ENCODE measurements at regions not wholly inside any gene's neighbourhood (a gene's known extent, or its start where the extent isn't known, plus 50 kb on each side); places are given as distances from the start of the nearest gene placed in this dataset.

- no peaks in the 10 kb centered on the region for H3K27me3 ChIP-seq (ENCODE audit: control insufficient read depth, insufficient read depth, low read length)
- H2AK9ac ChIP-seq (replicated peaks; ENCODE audit: low read depth, low read length, poor library complexity) = no peak overlapping the region
- BruUV-seq (replicated peaks) = no TSS peak
- H3K56ac ChIP-seq (ENCODE audit: extremely low read depth, insufficient read depth, low read length) = no peak overlapping the region
- H4K91ac ChIP-seq (ENCODE audit: insufficient read depth, low read depth, low read length) = no peak overlapping the region
- intact Hi-C loops (cut with micrococcal nuclease) = no loop called here
- no peaks in the 10 kb centered on the region for H3K36me3 ChIP-seq (ENCODE audit: control insufficient read depth, insufficient read depth, low read length)
- H3K9me1 ChIP-seq (ENCODE audit: insufficient read depth, low read length) = no peaks in the 10 kb centered on the region
- in situ Hi-C loops (cut with MboI; ENCODE audit: low sequenced_read_pairs) = no loop called here
- H3K18ac ChIP-seq (ENCODE audit: low read depth, low read length) = no peak overlapping the region
- peaks cover 33% of the 10 kb centered on the region for H3K9me3 ChIP-seq (ENCODE audit: control insufficient read depth, insufficient read depth, low read length)
- no peak overlapping the region for H4K8ac ChIP-seq (ENCODE audit: low read depth in 2 of 2, low read length in 2 of 2)
- no peaks in the 10 kb centered on the region for H3K79me1 ChIP-seq (ENCODE audit: low read depth in 1 of 2, low read length in 2 of 2)
- no peak overlapping the region for H3K14ac ChIP-seq (replicated peaks; ENCODE audit: low read depth, low read length)
- no peak overlapping the region for H4K5ac ChIP-seq (ENCODE audit: low read depth, low read length)
- TF ChIP-seq BHLHE40 (IDR thresholded peaks at IDR 0.05; ENCODE audit: low read depth, low read length) = no peak
- TF ChIP-seq ELK1 (IDR thresholded peaks at IDR 0.05; ENCODE audit: borderline replicate concordance, low read depth, low read length) = no peak
- no peak for TF ChIP-seq CHD1 (IDR thresholded peaks at IDR 0.05; ENCODE audit: low read depth, low read length)
- no peak overlapping the region for H2BK15ac ChIP-seq (ENCODE audit: low read depth, low read length)
- 57% methylated on average over 1 of the region's 1 CpG; no CpG with 5 or more reads in 1 of the 2 experiments for WGBS, 2 experiments (ENCODE audit: extremely low coverage in 2 of 2, insufficient read length in 1 of 2)
- H3K9ac ChIP-seq (ENCODE audit: low read depth, low read length) = no peak overlapping the region
- no peak for ATAC-seq (ENCODE audit: low read depth)
- H3K27ac ChIP-seq (ENCODE audit: insufficient read depth, low read length) = no peak overlapping the region
- no peak overlapping the region for H2BK20ac ChIP-seq (ENCODE audit: low read depth, low read length)
- POLR2A ChIA-PET (ENCODE audit: unreplicated experiment) = no interaction called here
- H2AFZ ChIP-seq (replicated peaks; ENCODE audit: low read length, poor library complexity) = no peak overlapping the region
- no peak overlapping the region for H3K4ac ChIP-seq (ENCODE audit: low read depth, low read length)
- dilution Hi-C loops (cut with HindIII; ENCODE audit: low sequenced_read_pairs, unreplicated experiment) = no loop called here
- no peaks in the 10 kb centered on the region for H3K4me1 ChIP-seq (ENCODE audit: control insufficient read depth, insufficient read depth, low read length)
- H4K20me1 ChIP-seq (ENCODE audit: insufficient read depth, low read length) = no peaks in the 10 kb centered on the region
- DNase-seq = no peak
- CTCF ChIA-PET = no interaction called here
- no peak overlapping the region for H3K4me3 ChIP-seq (ENCODE audit: insufficient read depth, low read depth, low read length)
- H2BK5ac ChIP-seq (ENCODE audit: low read depth, low read length, poor library complexity, severe bottlenecking) = no peak overlapping the region
- H3K4me2 ChIP-seq (ENCODE audit: low read depth, low read length) = no peak overlapping the region
- no peak overlapping the region for H2AK5ac ChIP-seq (ENCODE audit: low read depth, low read length)
- no peak overlapping the region for H2BK120ac ChIP-seq (ENCODE audit: low read depth, low read length)
- no peak overlapping the region for H3K23ac ChIP-seq (ENCODE audit: low read depth, low read length)
These were observed 242.7 kb downstream of the VRK1 start for GRCh38 chr14:97039717-97040363.

Measured in IMR-90 (cell line).